HG03432 (cell line): ENCODE measurements at regions not wholly inside any gene's neighbourhood (a gene's known extent, or its start where the extent isn't known, plus 50 kb on each side); places are given as distances from the start of the nearest gene placed in this dataset.

Experiments used
- ATAC-seq: cut with Tn5 transposase; IDR thresholded peaks from one replicate; pipeline ENCODE4 v1.9.1; 2021; ENCODE audit warnings: mild to moderate bottlenecking, moderate library complexity; ENCODE audit not compliant: unreplicated experiment

DNA sequence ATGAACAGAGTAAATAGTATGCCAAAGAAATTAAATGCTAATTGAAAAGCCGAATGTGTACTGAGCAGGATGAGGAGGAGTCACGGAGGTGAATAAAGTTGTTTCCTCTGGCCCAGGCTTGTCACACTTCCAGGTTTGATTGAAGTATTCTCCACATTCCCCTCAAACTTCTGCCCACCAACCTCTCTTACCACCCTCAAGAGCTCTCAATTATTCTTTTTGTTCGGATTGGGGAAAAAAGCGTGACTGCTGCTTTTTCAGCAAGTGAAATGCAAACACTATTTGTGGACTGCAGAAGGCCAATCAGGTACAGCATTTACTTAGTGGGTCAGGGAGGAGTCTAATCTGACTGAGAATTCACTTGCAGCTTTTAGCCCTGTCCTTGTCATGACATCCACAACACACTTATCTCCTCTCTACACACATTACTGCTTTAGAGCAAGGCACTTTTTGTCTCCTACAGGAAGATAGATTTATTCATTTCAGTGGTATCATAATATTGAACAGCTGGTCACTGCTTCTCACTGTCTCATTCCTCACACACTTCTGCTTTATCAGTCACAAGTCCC, 375.6 kb upstream of the PRMT6 start:
- no peak for ATAC-seq

DNA sequence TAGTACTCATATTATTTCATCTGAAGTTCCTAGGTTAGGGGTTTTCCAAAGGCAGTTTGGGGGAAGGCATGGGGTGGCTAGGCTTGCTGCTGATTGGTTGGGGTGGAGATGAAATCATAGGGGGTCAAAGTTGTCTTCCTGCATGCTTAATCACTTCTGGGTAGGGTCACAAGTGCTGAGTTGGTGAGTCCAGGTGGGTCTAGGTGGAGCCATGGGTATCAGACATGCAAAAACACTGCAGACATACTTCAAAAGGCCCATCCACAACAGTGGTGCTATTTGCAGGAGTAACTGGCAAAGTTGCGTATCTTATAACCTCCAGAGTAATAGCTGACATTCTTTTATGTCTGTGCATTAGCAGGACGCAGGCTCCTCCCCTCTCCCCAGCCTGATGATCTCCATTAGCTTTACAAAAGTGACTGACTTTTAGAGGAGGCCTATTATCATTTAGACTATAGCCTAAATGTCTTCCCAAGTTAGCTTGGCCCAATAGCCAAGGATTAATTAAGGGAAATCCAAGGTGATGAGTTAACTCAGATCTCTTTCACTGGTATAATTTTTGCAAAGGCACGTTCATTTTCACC, 374.4 kb upstream of the PRMT6 start:
- no peak for ATAC-seq

DNA sequence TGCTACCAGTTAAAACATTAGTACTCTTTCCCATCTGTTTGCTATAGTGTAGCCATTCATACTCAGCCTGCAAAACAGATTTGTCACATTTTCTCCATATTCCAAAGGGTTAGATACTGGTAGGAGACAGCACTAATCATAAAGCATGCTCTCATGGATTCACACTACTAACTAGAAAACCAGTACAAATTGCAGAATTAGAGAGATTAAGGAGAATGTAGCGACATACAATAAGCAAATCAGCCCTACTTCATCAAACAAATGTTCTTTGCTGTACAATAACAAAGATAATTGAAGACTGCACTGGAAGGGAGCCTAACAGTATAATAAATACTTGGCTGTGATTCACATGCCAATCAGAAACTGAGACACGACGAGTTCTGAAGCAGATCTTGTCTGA, 368.0 kb upstream of the PRMT6 start:
- no peak for ATAC-seq

DNA sequence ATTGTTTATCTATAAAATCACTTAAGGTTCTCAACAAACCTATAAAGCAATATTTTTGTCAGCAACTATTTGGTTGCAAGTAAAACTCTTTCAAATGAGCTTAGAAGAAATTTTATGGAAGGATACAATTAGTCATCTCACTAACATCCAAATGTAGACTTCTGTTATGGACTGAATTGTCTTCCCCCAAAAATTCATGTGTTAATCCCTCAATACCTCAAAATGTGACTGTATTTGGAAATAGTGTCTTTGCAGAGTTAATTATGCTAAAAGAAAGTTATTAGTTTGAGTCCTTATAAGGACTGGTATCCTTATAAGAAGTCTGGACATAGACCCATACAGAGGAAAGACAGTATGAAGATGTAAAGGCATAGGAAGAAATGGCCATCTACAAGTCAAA, 357.8 kb upstream of the PRMT6 start:
- ATAC-seq, result no peak

DNA sequence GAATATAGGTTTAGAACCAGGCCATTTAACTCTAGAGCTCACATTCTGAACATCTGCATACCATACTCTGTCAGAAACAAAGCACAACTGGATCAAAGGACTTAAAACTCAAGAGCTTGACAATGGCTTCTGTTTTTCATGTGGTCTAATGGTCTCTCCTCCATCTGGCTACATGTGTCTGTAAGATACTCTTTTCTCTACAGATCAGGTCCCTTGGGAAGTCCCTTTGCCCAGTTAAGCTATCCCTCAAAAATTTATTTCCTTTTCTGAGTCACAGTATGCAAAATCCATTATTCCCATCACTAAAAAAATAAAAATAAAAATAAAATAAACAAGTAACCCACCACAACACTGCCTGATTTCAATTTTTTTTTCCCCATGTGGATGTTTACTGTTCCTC, 357.0 kb upstream of the PRMT6 start:
- ATAC-seq, result no peak

DNA sequence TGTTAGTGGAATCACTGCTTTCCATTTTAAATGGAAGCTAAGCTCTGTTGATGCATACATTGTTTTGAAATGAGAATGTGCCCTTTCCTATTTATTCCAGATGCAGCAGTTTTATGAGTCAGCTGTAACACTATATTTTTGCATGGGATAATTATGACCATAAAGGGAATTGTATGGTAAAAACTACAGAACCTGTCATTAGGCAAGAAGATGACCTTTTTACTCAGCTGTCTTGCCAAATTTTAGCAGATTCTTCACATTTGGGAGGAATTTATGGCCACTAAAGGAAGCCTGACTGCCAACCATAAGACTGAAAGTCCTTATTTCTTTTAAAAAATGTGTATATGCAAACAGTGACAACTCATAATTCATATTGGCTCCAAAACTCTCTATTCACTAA, 356.3 kb upstream of the PRMT6 start:
- no peak for ATAC-seq

DNA sequence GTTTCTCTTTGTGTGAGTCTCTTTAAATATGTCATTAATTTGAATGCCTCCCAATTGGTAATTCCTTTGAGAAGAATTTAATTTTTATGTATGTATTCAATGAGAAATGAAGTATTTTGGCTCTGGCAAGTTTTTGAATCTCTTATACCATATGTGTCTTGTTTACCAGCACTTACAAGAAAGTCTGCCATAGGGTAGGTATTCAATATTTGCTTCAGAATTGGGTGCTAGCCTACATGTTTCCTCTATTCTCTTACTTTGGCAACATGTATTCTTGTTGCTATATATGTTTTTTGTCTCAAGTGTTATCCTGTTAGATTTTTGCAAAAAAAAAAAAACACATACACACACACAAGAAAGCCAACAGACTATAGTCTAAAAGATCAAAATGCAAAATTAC, 350.5 kb upstream of the PRMT6 start:
- ATAC-seq, result no peak

DNA sequence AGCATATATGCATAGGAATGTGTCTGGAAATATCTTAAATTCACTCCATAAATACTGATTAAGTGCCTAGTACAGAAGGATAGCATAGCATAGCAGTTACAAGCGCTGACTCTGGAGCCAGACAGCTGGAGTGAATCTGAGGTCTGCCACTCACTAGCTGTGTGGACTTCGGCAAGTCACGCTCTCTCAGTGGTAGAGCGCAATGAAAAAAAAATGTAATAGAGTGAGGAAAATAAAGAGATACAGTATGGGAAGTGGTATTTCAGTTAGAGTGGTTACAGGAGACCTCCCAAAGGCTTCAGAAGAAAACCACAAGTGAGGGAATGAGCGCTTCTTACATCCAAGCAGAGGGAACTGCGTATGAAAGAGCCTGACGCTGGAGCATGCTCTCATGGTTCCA, 338.9 kb upstream of the PRMT6 start:
- no peak for ATAC-seq

DNA sequence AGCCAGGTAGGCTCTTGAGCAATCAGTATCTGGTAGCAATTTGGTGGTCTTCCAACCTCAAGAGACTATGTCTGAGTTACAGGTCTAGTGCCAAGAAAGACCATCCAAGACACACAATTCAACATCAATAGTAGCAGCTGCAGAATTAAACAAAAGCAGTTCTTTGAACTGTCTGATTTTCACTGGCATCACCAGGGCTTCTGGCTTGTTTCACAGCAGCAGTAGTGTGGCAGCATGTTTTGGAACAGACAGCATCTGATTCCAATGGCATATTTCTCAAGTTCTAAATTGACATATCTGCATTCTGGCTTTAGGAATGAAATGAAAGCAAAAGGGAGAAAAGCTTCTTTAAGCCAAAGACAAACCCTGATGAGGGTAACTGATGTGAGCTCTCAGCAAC, 334.7 kb upstream of the PRMT6 start:
- ATAC-seq, result no peak

DNA sequence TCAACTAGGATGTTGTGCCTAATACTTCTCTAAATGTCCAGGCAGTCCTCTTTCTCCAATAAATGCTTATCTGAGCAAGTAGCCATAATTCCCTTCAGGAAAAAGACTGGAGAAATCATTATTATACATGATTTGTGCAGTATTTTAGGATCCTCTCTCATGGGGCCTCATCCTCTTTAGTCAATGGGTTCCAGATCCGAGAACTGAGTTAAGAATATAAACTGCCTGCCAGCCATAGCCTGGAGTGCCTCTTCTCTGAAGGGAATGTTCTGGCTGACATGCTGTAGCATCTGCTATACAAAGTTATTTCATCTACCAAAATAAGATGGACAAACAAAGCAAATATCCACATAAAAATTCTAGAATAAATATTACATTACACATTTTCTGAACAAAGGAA, 334.0 kb upstream of the PRMT6 start:
- ATAC-seq, result no peak

DNA sequence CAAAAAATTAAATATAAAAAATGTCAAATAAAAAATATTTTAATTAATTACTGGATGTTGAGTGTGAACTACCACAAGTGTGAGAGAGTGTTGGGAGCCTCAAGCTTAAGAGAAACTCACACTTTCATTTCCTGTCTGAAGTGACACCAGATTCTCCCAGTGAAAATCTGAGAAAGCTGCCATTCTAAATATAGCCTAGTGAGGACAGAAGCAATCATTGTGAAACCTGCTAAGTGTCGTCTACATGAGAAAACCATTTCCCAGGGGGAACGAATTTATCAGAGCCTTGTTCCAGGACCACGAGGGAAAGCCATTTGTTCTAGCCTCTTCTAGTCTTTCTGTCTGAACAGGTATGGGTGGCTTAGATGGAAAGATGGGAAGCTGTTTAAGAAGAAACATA, 329.3 kb upstream of the PRMT6 start:
- ATAC-seq, result peak; percentile 96

DNA sequence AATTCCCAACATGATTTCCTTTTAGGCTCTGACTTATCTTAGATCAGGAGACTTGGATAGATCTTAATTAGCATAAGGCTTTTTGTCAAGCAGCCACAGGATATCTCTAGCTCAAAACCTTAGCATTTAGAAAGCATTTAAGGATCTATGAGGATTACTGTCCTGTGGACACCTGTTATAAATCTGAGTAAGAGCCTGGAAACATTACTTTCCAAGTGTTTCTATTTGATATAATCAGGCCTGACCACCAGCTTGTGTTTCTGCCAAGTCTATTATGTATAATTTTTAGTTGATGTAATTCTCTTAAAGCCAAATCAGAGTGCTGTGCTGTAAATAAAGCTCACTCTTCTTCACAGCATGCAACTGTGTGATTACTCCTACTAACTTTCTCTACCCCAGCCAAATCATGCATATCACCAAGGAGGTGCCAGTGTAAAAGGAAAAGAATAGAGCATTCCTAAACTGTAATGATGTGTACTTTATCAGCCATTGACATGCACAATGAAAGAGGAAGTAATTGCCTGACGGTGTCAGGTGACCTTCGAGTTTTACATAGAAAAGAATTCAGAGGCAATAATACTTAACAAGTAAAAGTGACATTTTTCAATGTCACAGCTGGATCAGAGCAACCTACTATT, 309.9 kb upstream of the PRMT6 start:
- ATAC-seq, result no peak

DNA sequence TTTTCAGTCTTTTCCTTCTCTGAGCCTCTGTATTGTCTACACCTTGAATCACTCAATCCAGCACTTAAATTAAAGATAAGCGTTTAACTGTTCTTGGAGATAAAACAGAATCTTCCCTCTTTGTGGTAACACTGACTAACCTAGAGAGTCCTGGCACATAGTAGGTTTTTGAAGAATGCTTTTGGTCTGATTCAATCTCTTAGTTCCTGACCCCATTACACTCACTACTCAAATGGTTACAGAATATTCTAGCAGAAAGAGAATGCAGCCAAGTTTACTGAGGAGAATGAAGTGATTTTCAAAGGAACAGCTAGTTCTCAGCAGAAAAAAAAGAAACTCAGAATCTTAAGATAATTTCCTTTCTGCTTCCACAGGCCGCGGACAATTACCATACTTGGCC, 309.2 kb upstream of the PRMT6 start:
- no peak for ATAC-seq

DNA sequence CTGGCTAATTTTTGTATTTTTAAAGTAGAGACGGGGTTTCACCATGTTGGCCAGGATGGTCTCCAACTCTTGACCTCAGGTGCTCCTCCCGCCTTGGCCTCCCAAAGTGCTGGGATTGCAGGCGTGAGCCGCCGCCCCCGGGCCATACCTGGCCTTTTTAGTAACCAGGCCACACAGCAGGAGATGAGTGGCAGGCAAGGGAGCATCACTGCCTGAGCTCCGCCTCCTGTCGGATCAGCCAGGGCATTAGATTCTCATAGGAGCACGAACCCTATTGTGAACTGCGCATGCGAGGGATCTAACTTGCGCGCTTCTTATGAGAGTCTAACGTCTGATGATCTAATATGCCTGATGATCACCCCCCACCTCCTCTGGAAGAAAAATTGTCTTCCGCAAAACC, 308.7 kb upstream of the PRMT6 start:
- ATAC-seq, result no peak

DNA sequence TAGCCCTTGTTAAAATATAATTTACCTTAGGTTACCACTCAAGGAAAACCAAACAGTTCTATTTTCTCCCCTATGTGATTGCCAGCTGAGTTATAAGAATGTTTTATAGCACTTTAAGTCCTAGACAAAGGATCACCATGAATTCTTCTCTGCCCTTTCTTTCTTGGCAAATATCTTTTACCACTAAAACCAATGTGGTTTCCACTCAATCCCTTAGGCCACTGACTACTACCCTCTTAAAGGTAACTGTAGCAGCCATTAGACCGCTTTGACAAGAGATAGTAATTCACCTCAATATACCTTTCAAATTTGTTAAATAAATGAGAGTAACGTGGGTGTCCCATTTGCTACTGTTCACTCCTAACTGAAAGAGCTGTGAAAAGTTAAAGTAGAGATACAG, 307.9 kb upstream of the PRMT6 start:
- ATAC-seq, result no peak

DNA sequence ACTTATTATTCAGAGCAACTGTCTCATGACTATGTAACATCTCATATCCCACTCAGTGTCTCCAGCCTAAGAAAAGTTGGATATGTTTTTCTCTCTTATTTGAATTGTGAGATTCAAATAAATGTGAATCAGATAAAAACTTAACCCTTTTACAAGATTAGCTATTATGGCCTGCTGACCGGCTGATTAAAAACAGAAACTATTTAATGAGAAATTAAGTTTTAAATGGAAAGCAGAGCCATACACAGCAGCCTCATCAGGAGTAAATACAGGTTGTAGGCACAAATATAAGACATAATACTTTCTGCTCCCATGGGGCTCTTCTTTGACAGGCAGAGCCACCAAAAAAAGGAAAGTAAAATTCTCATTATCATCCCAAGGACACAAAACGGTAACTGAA, 307.0 kb upstream of the PRMT6 start:
- ATAC-seq, result no peak

DNA sequence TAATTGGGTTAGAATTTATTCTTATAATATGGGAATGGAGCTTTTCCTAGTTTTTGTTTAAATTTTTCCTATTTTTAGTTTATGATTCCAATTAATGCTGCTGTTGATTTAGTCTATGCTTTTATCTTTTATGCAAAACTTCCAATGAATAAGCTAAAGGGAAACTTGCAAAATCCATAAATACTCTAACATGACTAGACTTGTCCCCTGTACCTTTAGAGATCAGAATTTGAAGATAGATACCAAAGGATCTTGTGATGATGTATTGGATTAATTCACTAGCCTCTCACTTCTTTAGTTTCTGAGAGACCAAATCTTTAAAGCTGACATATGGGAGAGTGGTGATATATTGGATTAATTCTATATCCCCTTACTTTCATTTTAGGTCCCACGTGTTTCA, 306.6 kb upstream of the PRMT6 start:
- ATAC-seq, result no peak

DNA sequence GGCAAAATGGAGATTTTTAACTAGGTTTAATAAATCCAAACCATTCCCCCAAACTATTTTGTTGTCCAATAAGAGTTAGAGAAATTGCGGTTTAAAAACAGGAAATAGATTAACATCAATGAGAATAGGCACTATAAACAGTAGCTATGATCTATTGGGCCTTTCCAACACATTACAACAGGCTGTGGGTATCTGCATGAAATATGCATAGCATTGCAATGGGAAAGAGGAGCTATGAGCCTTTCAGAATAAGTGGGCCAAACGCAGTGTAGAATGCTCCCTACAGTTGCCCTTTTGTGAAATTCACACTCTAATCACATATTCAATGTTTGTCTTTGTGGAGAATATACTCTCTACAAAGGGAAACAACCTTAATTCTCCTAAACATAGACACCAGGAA, 305.5 kb upstream of the PRMT6 start:
- ATAC-seq, result no peak

DNA sequence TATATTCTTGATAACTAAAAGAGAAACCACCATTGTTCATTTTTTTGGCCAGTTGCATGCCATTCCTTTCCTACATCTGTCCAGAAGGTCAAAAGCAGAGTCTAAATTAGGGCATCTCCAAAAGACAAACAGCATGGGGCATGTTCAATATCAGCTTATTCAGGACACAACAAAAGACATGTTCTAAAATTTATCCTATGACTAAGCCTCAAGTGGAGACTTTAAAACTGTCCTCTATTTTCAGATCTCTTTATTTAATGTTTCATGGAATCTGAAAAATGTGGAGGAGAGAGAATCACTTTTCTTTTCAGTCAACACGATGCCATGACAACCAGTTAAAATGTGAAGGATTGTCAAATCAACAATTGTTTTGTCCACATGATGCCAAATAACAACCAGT, 303.4 kb upstream of the PRMT6 start:
- ATAC-seq, result no peak

DNA sequence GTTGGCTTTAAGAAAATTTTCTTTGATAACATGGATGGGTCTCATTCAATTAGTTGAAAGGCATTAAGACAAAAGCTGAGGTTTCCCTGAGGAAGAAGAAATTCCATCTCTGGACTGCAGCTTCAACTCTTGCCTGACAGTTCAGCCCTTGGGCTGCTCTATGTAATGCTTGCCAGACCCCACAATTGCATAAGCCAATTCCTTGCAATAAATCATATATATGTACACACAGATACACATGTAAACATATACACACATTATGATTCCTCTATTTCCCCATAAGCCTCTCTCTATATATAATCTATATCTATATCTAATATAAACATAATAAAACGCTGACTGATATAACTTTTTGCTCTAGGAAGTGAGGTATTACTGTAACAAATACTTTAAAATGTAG, 301.5 kb upstream of the PRMT6 start:
- no peak for ATAC-seq

DNA sequence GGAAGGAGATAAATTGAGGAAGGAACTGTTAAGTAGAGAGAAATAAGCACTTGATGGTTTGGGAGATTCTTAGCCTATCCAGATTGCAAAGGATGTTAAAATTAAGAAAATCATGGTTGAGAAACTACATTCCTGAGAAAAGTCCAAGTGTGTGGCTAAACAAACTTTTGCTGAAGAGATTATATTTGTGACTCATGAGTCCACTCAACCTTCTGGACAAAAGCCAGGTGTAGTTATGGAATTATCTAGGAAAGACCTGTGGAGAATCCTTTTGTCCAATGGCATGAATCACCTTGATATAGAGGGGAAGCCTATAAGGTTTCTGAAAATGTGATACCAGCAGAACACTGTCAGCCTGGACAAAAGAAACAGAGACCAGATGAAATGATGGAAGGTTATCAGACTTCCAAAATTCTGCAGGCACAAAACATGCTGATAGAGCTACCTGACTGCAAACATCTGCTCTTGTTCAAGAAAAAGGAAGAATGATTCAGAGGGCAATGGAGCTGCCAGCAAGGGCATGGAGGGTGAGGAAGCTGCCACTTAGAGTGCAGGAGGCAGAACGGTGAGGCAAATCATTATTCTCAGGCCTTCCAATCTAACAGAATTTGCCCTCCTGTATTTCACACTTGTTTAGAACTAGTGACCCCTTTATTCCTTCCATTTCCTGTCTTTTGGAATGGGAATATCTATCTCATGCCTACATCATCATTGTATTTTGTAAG, 300.6 kb upstream of the PRMT6 start:
- no peak for ATAC-seq

DNA sequence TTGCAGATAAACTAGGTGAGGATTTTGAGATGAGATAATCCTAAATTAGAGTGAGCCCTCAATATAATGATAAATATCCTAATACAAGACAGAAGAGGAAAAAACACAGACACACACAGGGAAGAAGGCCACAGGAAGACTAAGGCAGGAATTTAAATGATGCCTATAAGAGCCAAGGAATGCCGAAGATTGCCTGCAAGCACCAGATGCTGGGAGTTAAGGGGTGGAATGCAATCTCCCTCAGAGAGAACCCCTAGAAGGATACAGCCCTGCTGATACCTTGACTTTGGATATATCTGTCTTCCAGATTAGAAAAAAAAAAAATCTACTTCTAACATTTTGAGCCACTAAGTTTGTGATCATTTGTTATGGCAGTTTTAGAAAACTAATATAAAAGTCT, 299.7 kb upstream of the PRMT6 start:
- no peak for ATAC-seq
